Trophoblast cell (in vitro differentiated cells and primary cell): ENCODE measurements at regions not wholly inside any gene's neighbourhood (a gene's known extent, or its start where the extent isn't known, plus 50 kb on each side); places are given as distances from the start of the nearest gene placed in this dataset.

Source experiments
- DNase-seq, 2 donors: peaks; one replicate each; pipeline ENCODE4 v3.0.0-alpha.2; 2016
- H2AFZ ChIP-seq: 2 replicates; pipeline ENCODE4 v1.6.1; 2013; ENCODE audit warnings: low read length, moderate library complexity, mild to moderate bottlenecking; ENCODE audit not compliant: insufficient read depth, poor library complexity
- H2AK5ac ChIP-seq: 2 replicates; pipeline ENCODE4 v1.6.1; 2013; ENCODE audit warnings: mild to moderate bottlenecking, low read length
- H2BK120ac ChIP-seq: 2 replicates; pipeline ENCODE4 v1.6.1; 2013; ENCODE audit warnings: low read length, mild to moderate bottlenecking, moderate library complexity; ENCODE audit not compliant: insufficient read depth, poor library complexity
- H2BK12ac ChIP-seq: 2 replicates; pipeline ENCODE4 v1.6.1; 2013; ENCODE audit warnings: mild to moderate bottlenecking, low read length, moderate library complexity
- H2BK5ac ChIP-seq: 2 replicates; pipeline ENCODE4 v1.6.1; 2013; ENCODE audit warnings: low read length, low read depth, moderate library complexity, mild to moderate bottlenecking; ENCODE audit not compliant: poor library complexity
- H3K14ac ChIP-seq: 2 replicates; pipeline ENCODE4 v1.6.1; 2013; ENCODE audit warnings: mild to moderate bottlenecking, low read length
- H3K18ac ChIP-seq: 2 replicates; pipeline ENCODE4 v1.6.1; 2013; ENCODE audit warnings: mild to moderate bottlenecking, low read length
- H3K23ac ChIP-seq: 2 replicates; pipeline ENCODE4 v1.6.1; 2013; ENCODE audit warnings: low read length
- H3K27ac ChIP-seq: 2 replicates; pipeline ENCODE4 v1.5.1; 2013; ENCODE audit warnings: low read depth, mild to moderate bottlenecking, inconsistent platforms, low read length, moderate library complexity
- H3K27me3 ChIP-seq: 2 replicates; pipeline ENCODE4 v1.6.1; 2013; ENCODE audit warnings: inconsistent platforms, mild to moderate bottlenecking, low read length, moderate library complexity; ENCODE audit not compliant: insufficient read depth
- H3K36me3 ChIP-seq, 2 experiments: 1 replicate in 1 of 2; 2 replicates in 1 of 2; pipeline ENCODE4 v1.6.1; 2013; ENCODE audit warnings: low read length in 2 of 2, mild to moderate bottlenecking in 2 of 2, moderate library complexity in 1 of 2; ENCODE audit not compliant: insufficient read depth in 2 of 2, control insufficient read depth in 1 of 2
- H3K4ac ChIP-seq: 2 replicates; pipeline ENCODE4 v1.6.1; 2013; ENCODE audit warnings: low read depth, mild to moderate bottlenecking, low read length, moderate library complexity
- H3K4me1 ChIP-seq, 2 experiments: 1 replicate in 1 of 2; 2 replicates in 1 of 2; pipeline ENCODE4 v1.6.1; 2013; ENCODE audit warnings: low read length in 2 of 2, mild to moderate bottlenecking in 2 of 2, moderate library complexity in 1 of 2; ENCODE audit not compliant: insufficient read depth in 2 of 2, control insufficient read depth in 1 of 2
- H3K4me2 ChIP-seq: 2 replicates; pipeline ENCODE4 v1.6.1; 2013; ENCODE audit warnings: inconsistent platforms, mild to moderate bottlenecking, low read length, moderate library complexity
- H3K4me3 ChIP-seq: 2 replicates; pipeline ENCODE4 v1.5.1; 2013; ENCODE audit warnings: mild to moderate bottlenecking, low read depth, low read length, inconsistent platforms
- H3K79me1 ChIP-seq: one replicate; pipeline ENCODE4 v1.6.1; 2013; ENCODE audit warnings: low read length
- H3K79me2 ChIP-seq: 2 replicates; pipeline ENCODE4 v1.6.1; 2013; ENCODE audit warnings: low read length, mild to moderate bottlenecking; ENCODE audit not compliant: control insufficient read depth, insufficient read depth, poor library complexity
- H3K9ac ChIP-seq: 2 replicates; pipeline ENCODE4 v1.6.1; 2013; ENCODE audit warnings: mild to moderate bottlenecking, low read length
- H3K9me3 ChIP-seq: 2 replicates; pipeline ENCODE4 v1.6.1; 2013; ENCODE audit warnings: low read depth, mild to moderate bottlenecking, control low read depth, inconsistent platforms, low read length; ENCODE audit not compliant: insufficient read depth
- H4K12ac ChIP-seq: 2 replicates; pipeline ENCODE4 v1.6.1; 2013; ENCODE audit warnings: low read depth, mild to moderate bottlenecking, low read length, moderate library complexity
- H4K8ac ChIP-seq: 2 replicates; pipeline ENCODE4 v1.6.1; 2013; ENCODE audit warnings: low read depth, mild to moderate bottlenecking, low read length, moderate library complexity
- H4K91ac ChIP-seq: one replicate; pipeline ENCODE4 v1.6.1; 2013; ENCODE audit warnings: low read depth, mild to moderate bottlenecking, low read length, moderate library complexity
- WGBS: extraction: QIAGEN DNeasy Blood & Tissue Kit; methylation state at CpG from one replicate; pipeline ENCODE4 v1.1.7; 2013; ENCODE audit warnings: missing lambda C conversion rate; ENCODE audit not compliant: insufficient read length, insufficient coverage; ENCODE audit errors: extremely low coverage; 5-methylcytosine and 5-hydroxymethylcytosine counted together

- H2AK5ac ChIP-seq = no peak overlapping the region
These were observed 212.0 kb upstream of the PGR start for GRCh38 chr11:101341578-101341977.

GRCh38 chr11:101336858-101337257, 207.2 kb upstream of the PGR start:
- Histone ChIP-seq H4K12ac (no peak overlapping the region), H3K4ac (no peak overlapping the region), H3K18ac (no peak overlapping the region), H3K79me1 (no peaks in the 10 kb centered on the region), H2BK12ac (no peak overlapping the region), H2BK120ac (no peak overlapping the region), H3K79me2 (no peaks in the 10 kb centered on the region), H3K27ac (no peak overlapping the region), H2BK5ac (no peak overlapping the region), H3K9ac (no peak overlapping the region), H4K8ac (no peak overlapping the region), H3K36me3 (no peaks in the 10 kb centered on the region), H2AFZ (no peak overlapping the region), H3K4me3 (no peak overlapping the region), H2AK5ac (no peak overlapping the region), H3K9me3 (no peaks in the 10 kb centered on the region), H3K4me1 (no peaks in the 10 kb centered on the region), H3K23ac (no peak overlapping the region), H3K27me3 (no peaks in the 10 kb centered on the region), H3K14ac (no peak overlapping the region), H4K91ac (no peak overlapping the region), H3K4me2 (no peak overlapping the region)
- no CpG with 5 or more reads among the region's 4 CpGs for WGBS
- no peak for DNase-seq

More at GRCh38 chr11:101341578-101341977, 212.0 kb upstream of the PGR start:
- Histone ChIP-seq H3K27me3 (no peaks in the 10 kb centered on the region), H2BK12ac (no peak overlapping the region), H3K36me3 (no peaks in the 10 kb centered on the region), H3K27ac (no peak overlapping the region), H3K79me2 (no peaks in the 10 kb centered on the region), H3K9ac (no peak overlapping the region), H2BK120ac (no peak overlapping the region), H3K4me2 (no peak overlapping the region), H3K79me1 (no peaks in the 10 kb centered on the region), H3K23ac (no peak overlapping the region), H3K4me3 (no peak overlapping the region), H3K9me3 (no peaks in the 10 kb centered on the region), H2BK5ac (no peak overlapping the region), H3K4ac (no peak overlapping the region), H4K91ac (no peak overlapping the region), H3K18ac (no peak overlapping the region), H3K14ac (no peak overlapping the region), H2AFZ (no peak overlapping the region), H4K8ac (no peak overlapping the region), H4K12ac (no peak overlapping the region), H3K4me1 (no peaks in the 10 kb centered on the region)
- no CpG with 5 or more reads among the region's 1 CpG for WGBS
- peak; percentile 78 to 96 for DNase-seq

- no peak overlapping the region for H3K27ac ChIP-seq
- no peak overlapping the region for H2BK5ac ChIP-seq
- H3K18ac ChIP-seq = no peak overlapping the region
- no peak overlapping the region for H4K12ac ChIP-seq
- H3K4me3 ChIP-seq = no peak overlapping the region
- H3K36me3 ChIP-seq = no peaks in the 10 kb centered on the region
- no peak overlapping the region for H3K14ac ChIP-seq
- H3K27me3 ChIP-seq = no peaks in the 10 kb centered on the region
- no peaks in the 10 kb centered on the region for H3K4me1 ChIP-seq
- peak in 1 of 2 donors; percentile 6 for DNase-seq
- H3K9me3 ChIP-seq = no peaks in the 10 kb centered on the region
- no peak overlapping the region for H2BK120ac ChIP-seq
- no peak overlapping the region for H4K91ac ChIP-seq
- H3K79me2 ChIP-seq = no peaks in the 10 kb centered on the region
- H3K79me1 ChIP-seq = no peaks in the 10 kb centered on the region
- no CpG with 5 or more reads among the region's 3 CpGs for WGBS
- no peak overlapping the region for H3K4me2 ChIP-seq
- no peak overlapping the region for H2AFZ ChIP-seq
- H4K8ac ChIP-seq = no peak overlapping the region
- H3K9ac ChIP-seq = no peak overlapping the region
- H3K23ac ChIP-seq = no peak overlapping the region
- no peak overlapping the region for H2AK5ac ChIP-seq
- no peak overlapping the region for H3K4ac ChIP-seq
- no peak overlapping the region for H2BK12ac ChIP-seq
These were observed 206.5 kb upstream of the PGR start for GRCh38 chr11:101336155-101336554.

- Histone ChIP-seq H3K18ac (no peak overlapping the region), H3K23ac (no peak overlapping the region), H2BK5ac (no peak overlapping the region), H3K27me3 (no peaks in the 10 kb centered on the region), H4K12ac (no peak overlapping the region), H2BK12ac (no peak overlapping the region), H3K36me3 (no peaks in the 10 kb centered on the region), H3K9ac (no peak overlapping the region), H2AK5ac (no peak overlapping the region), H4K8ac (no peak overlapping the region), H3K9me3 (peaks cover 1% of the 10 kb centered on the region), H2BK120ac (no peak overlapping the region), H3K79me2 (no peaks in the 10 kb centered on the region), H3K4me2 (no peak overlapping the region), H3K14ac (no peak overlapping the region), H3K27ac (no peak overlapping the region), H3K4me1 (no peaks in the 10 kb centered on the region), H3K4me3 (no peak overlapping the region), H4K91ac (no peak overlapping the region), H2AFZ (no peak overlapping the region), H3K4ac (no peak overlapping the region), H3K79me1 (no peaks in the 10 kb centered on the region)
- whole genome bisulfite sequencing = no CpG with 5 or more reads among the region's 1 CpG
- no peak for DNase-seq
These were observed 205.0 kb upstream of the PGR start for GRCh38 chr11:101334581-101334980.
